LNCaP clone FGC (cell line): ENCODE measurements at regions not wholly inside any gene's neighbourhood (a gene's known extent, or its start where the extent isn't known, plus 50 kb on each side); places are given as distances from the start of the nearest gene placed in this dataset.

Experiments used
- DNase-seq: peaks from one replicate; pipeline ENCODE4 v3.0.0-alpha.2; 2011; ENCODE audit warnings: low read depth
- H3K4me3 ChIP-seq: 2 replicates; pipeline ENCODE4 v1.5.1; 2011; ENCODE audit warnings: mild to moderate bottlenecking, low read depth, low read length, control low read depth
- TF ChIP-seq, protein P1 (sequence below): IDR thresholded peaks from 2 replicates; pipeline ENCODE4 v1.5.1; 2012; ENCODE audit warnings: mild to moderate bottlenecking; ENCODE audit not compliant: control insufficient read depth, insufficient read depth; ENCODE audit errors: extremely low read depth

- H3K4me3 ChIP-seq: no peak overlapping the region
- DNase-seq: no peak
- TF ChIP-seq, protein P1, sequence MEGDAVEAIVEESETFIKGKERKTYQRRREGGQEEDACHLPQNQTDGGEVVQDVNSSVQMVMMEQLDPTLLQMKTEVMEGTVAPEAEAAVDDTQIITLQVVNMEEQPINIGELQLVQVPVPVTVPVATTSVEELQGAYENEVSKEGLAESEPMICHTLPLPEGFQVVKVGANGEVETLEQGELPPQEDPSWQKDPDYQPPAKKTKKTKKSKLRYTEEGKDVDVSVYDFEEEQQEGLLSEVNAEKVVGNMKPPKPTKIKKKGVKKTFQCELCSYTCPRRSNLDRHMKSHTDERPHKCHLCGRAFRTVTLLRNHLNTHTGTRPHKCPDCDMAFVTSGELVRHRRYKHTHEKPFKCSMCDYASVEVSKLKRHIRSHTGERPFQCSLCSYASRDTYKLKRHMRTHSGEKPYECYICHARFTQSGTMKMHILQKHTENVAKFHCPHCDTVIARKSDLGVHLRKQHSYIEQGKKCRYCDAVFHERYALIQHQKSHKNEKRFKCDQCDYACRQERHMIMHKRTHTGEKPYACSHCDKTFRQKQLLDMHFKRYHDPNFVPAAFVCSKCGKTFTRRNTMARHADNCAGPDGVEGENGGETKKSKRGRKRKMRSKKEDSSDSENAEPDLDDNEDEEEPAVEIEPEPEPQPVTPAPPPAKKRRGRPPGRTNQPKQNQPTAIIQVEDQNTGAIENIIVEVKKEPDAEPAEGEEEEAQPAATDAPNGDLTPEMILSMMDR: no peak
Measured at GRCh38 chr1:199856216-199856780, 171.2 kb upstream of the NR5A2 start.

DNA sequence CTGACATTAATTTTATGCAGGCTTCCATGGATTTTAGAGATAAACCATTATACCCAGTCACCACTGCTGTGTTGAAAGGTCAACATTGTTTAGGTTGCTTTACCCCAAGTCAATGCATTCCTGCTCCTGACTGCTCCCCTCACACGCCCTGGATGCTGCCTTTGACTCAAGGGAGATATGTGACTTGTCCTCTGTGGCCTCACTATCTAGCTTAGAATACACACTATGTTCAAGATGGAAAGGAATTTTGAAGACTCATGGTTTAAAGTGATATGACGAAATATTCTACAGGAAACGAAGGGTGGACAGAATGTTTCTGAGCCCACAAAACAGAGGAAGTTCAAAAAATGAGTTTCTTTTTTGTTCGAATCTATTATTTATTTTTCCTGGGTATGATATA, 170.4 kb upstream of the NR5A2 start:
- DNase-seq: no peak
- TF ChIP-seq, protein P1: no peak
- no peak overlapping the region for H3K4me3 ChIP-seq

DNA sequence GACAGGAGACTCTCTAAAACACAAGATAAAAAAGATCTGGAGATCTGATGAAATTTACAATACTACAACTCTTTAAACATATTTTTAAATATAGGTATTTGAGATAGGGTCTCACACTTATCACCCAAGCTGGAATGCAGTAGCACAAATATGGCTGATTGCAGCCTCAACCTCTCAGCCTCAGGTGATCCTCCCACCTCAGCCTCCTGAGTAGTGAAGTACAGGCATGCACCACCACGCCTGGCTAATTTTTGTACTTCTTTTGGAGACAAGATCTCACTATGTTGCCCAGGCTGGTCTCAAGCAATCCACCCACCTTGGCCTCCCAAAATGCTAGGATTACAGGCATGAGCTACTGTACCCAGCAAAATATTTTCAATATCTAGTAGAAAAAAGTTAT, 170.0 kb upstream of the NR5A2 start:
- H3K4me3 ChIP-seq: no peak overlapping the region
- DNase-seq: no peak
- TF ChIP-seq, protein P1: no peak

GRCh38 chr1:199858171-199858570, 169.3 kb upstream of the NR5A2 start:
- TF ChIP-seq, protein P1: no peak

DNA sequence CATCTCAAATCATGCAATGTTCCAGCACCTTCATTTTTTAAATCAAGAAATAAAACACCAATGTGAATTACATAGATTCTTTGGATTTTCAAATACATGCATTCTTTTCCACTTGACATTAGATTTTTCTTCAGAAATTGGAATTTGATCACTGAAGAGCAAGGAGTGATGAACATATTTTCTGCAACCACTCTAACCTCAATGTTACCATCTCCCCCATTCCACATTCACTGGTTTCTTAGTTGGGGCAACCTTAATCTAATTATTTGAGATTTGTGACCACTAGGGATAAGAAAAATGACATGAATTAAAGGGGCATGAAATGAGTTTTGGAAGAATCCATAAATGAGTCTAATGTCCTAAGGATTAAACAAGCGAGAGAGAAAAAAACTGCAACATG, 168.7 kb upstream of the NR5A2 start:
- H3K4me3 ChIP-seq: no peak overlapping the region
- no peak for DNase-seq
- TF ChIP-seq, protein P1: no peak

More at GRCh38 chr1:199858171-199858570, 169.3 kb upstream of the NR5A2 start:
- DNase-seq: no peak
- no peak overlapping the region for H3K4me3 ChIP-seq

DNA sequence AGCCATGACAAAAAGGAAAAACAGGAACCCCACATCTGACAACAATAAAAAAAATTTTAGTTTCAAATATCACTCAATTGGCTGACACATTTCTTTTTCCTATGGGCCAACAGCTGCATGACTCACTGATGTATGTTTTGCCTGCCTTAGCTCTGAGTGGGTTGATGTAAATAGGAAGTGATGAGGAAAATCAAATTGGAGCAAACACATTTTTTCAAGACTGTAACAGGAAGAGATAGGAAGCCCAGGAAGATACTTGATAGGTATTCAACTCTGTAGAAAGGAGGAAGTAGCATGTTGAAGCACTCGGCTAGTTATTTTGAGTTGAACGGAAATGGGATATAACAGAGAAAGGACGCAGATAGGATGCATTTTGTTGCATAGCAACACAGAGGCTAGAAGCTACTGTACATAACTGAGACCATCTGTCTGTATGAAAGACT, 168.0 kb upstream of the NR5A2 start:
- no peak overlapping the region for H3K4me3 ChIP-seq
- DNase-seq: no peak
- TF ChIP-seq, protein P1: no peak

- H3K4me3 ChIP-seq: no peak overlapping the region
- TF ChIP-seq, protein P1: no peak
- DNase-seq: no peak
Measured at GRCh38 chr1:199861020-199861795, 166.3 kb upstream of the NR5A2 start.
